ENCODE measurements at regions not wholly inside any gene's neighbourhood (a gene's known extent, or its start where the extent isn't known, plus 50 kb on each side); places are given as distances from the start of the nearest gene placed in this dataset.

DNA sequence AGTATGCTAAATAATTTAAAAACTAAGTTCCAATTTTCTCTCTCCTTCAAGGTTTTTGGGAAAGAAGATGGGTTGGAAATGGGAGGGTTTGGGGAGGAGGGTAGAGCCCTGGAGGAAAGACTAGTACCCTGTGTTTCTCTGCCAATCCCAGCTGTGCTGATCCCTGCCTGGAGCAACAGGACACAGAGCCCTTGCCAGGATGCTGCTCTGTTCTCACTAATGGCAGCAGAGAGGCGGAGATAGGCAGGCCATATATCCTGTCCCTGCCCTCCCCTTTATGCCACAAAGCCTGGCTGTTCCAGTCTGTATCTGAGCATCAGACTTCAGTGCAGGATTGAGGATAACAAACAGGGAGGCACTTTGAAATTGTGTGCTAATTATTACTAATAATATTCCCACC is 99.0 kb downstream of the C12orf75 start:
- TF ChIP-seq, protein P1, sequence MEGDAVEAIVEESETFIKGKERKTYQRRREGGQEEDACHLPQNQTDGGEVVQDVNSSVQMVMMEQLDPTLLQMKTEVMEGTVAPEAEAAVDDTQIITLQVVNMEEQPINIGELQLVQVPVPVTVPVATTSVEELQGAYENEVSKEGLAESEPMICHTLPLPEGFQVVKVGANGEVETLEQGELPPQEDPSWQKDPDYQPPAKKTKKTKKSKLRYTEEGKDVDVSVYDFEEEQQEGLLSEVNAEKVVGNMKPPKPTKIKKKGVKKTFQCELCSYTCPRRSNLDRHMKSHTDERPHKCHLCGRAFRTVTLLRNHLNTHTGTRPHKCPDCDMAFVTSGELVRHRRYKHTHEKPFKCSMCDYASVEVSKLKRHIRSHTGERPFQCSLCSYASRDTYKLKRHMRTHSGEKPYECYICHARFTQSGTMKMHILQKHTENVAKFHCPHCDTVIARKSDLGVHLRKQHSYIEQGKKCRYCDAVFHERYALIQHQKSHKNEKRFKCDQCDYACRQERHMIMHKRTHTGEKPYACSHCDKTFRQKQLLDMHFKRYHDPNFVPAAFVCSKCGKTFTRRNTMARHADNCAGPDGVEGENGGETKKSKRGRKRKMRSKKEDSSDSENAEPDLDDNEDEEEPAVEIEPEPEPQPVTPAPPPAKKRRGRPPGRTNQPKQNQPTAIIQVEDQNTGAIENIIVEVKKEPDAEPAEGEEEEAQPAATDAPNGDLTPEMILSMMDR (conservative IDR thresholded peaks at IDR 0.05), result no peak
- Histone ChIP-seq H3K4me1 (ENCODE audit: control insufficient read depth, insufficient read depth, low read length) (peaks cover 18% of the 10 kb centered on the region), H3K9ac (ENCODE audit: extremely low read depth, low read length, poor library complexity, severe bottlenecking) (no peak overlapping the region), H3K27ac (ENCODE audit: low read depth, low read length) (no peak overlapping the region), H3K36me3 (ENCODE audit: control insufficient read depth, insufficient read depth, low read length) (no peaks in the 10 kb centered on the region), H3K4me3 (ENCODE audit: low read length) (no peak overlapping the region), H3K9me3 (ENCODE audit: control insufficient read depth, low read length) (no peaks in the 10 kb centered on the region), H3K27me3 (ENCODE audit: control insufficient read depth, insufficient read depth, low read length, poor library complexity, severe bottlenecking) (no peaks in the 10 kb centered on the region)
- Mint-ChIP-seq H3K9me3 (no peaks in the 10 kb centered on the region), H3K27ac (no peak overlapping the region), H3K4me1 (peaks cover 25% of the 10 kb centered on the region), H3K27me3 (ENCODE audit: insufficient read depth) (peaks cover 1% of the 10 kb centered on the region), H3K4me3 (no peak overlapping the region), H3K36me3 (ENCODE audit: low read depth) (no peaks in the 10 kb centered on the region)
- WGBS, 2 experiments (ENCODE audit: insufficient coverage in 1 of 2, insufficient read length in 1 of 2), result 100% methylated on average over 1 of the region's 1 CpG
- DNase-seq, result no peak

DNA sequence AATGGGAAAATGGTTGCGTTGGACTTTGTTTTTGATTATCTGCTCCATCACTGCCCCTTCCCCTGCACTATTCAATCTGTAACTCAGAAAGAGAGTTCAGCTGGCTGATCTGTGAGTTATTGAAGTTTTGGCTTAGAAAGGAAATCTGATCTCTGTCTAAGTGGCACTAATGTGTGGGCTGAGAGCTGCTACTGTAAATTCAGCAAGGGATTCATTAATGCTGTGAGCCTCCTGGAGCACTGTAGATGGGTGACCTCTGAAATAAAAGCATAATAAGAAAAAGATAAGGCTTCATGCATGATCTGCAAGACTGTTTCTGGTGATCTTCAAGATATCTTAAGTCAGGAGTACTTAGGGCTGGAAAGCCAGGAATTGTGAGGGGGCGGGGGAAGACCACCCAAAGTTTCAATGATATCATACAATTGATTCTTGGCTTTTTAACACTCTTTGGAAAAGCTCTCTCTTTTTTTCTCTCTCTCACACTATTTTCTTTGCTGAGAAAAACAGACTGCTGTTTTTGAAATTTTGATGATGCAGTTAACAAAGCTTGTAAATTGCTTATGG is 101.1 kb downstream of the C12orf75 start:
- Mint-ChIP-seq H3K36me3 (ENCODE audit: low read depth) (no peaks in the 10 kb centered on the region), H3K27me3 (ENCODE audit: insufficient read depth) (peaks cover 1% of the 10 kb centered on the region), H3K27ac (no peak overlapping the region), H3K9me3 (no peaks in the 10 kb centered on the region), H3K4me3 (no peak overlapping the region), H3K4me1 (peaks cover 30% of the 10 kb centered on the region)
- no peak overlapping the region for H3K4me3 ChIP-seq (ENCODE audit: low read length)
- WGBS, 2 experiments (ENCODE audit: insufficient coverage in 1 of 2, insufficient read length in 1 of 2), result 86% methylated on average over 2 of the region's 2 CpGs; no CpG with 5 or more reads in 1 of the 2 experiments
- H3K4me1 ChIP-seq (ENCODE audit: control insufficient read depth, insufficient read depth, low read length), result peaks cover 19% of the 10 kb centered on the region
- H3K9me3 ChIP-seq (ENCODE audit: control insufficient read depth, low read length), result no peaks in the 10 kb centered on the region
- H3K9ac ChIP-seq (ENCODE audit: extremely low read depth, low read length, poor library complexity, severe bottlenecking), result no peak overlapping the region
- H3K27ac ChIP-seq (ENCODE audit: low read depth, low read length), result no peak overlapping the region
- H3K27me3 ChIP-seq (ENCODE audit: control insufficient read depth, insufficient read depth, low read length, poor library complexity, severe bottlenecking), result no peaks in the 10 kb centered on the region
- no peaks in the 10 kb centered on the region for H3K36me3 ChIP-seq (ENCODE audit: control insufficient read depth, insufficient read depth, low read length)
- no peak for DNase-seq
- TF ChIP-seq, protein P1 (conservative IDR thresholded peaks at IDR 0.05), result no peak

DNA sequence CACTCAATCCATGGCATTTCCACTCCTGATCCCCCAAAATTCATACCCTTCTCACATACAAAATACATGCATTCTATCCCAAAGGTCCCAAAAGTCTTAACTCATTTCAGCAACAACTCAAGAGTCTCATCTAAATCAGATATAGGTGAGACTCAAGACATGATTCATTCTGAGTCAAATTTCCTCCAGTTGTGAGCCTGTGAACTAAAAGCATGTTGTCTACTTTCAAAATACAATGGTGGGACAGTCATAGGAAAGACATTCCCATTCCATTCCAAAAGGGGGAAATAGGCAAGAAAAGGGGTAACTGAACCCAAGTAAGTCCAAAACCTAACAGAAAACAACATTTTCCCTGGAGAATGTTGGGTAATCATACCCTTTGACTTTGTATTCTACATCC is 103.3 kb downstream of the C12orf75 start:
- H3K27ac ChIP-seq (ENCODE audit: low read depth, low read length), result no peak overlapping the region
- H3K9me3 Mint-ChIP-seq, result peaks cover 20% of the 10 kb centered on the region
- H3K9me3 ChIP-seq (ENCODE audit: control insufficient read depth, low read length), result peaks cover 15% of the 10 kb centered on the region
- H3K36me3 ChIP-seq (ENCODE audit: control insufficient read depth, insufficient read depth, low read length), result no peaks in the 10 kb centered on the region
- no peak for DNase-seq
- peaks cover 8% of the 10 kb centered on the region for H3K36me3 Mint-ChIP-seq (ENCODE audit: low read depth)
- H3K27ac Mint-ChIP-seq, result no peak overlapping the region
- H3K4me1 ChIP-seq (ENCODE audit: control insufficient read depth, insufficient read depth, low read length), result peaks cover 25% of the 10 kb centered on the region
- H3K4me3 Mint-ChIP-seq, result no peak overlapping the region
- H3K4me3 ChIP-seq (ENCODE audit: low read length), result peak overlapping the region; percentile 5
- H3K27me3 ChIP-seq (ENCODE audit: control insufficient read depth, insufficient read depth, low read length, poor library complexity, severe bottlenecking), result no peaks in the 10 kb centered on the region
- no peaks in the 10 kb centered on the region for H3K27me3 Mint-ChIP-seq (ENCODE audit: insufficient read depth)
- H3K9ac ChIP-seq (ENCODE audit: extremely low read depth, low read length, poor library complexity, severe bottlenecking), result no peak overlapping the region
- H3K4me1 Mint-ChIP-seq, result peaks cover 25% of the 10 kb centered on the region
- TF ChIP-seq, protein P1 (conservative IDR thresholded peaks at IDR 0.05), result no peak

All from endodermal cell (in vitro differentiated cells).